Kidney (tissue), 13 donors: ENCODE measurements at regions not wholly inside any gene's neighbourhood (a gene's known extent, or its start where the extent isn't known, plus 50 kb on each side); places are given as distances from the start of the nearest gene placed in this dataset.

ENCODE experiments used
- DNase-seq, 5 donors: peaks; one replicate each; pipeline ENCODE4 v3.0.0-alpha.2; 2013 to 2020
- FAIRE-seq: peaks from 2 replicates; lab custom pipeline; 2012; peaks lifted over from hg19 to GRCh38; lab: Jason Lieb, UNC
- H3K27ac ChIP-seq, 2 donors: one replicate each; pipeline ENCODE4 v1.7.0; 2013; ENCODE audit warnings: low read depth in 2 of 2, low read length in 2 of 2, inconsistent platforms in 1 of 2
- H3K27me3 ChIP-seq: one replicate; pipeline ENCODE4 v1.7.1; 2013; ENCODE audit warnings: low read length, inconsistent platforms; ENCODE audit not compliant: control insufficient read depth, insufficient read depth
- H3K36me3 ChIP-seq, 3 donors: one replicate each; pipeline versions ENCODE4 v1.7.0 to v1.7.1; 2013; ENCODE audit warnings: low read length in 3 of 3, control low read depth in 1 of 3, inconsistent platforms in 1 of 3; ENCODE audit not compliant: insufficient read depth in 3 of 3, control insufficient read depth in 2 of 3
- H3K4me1 ChIP-seq, 3 donors: one replicate each; pipeline versions ENCODE4 v1.7.0 to v1.7.1; 2013; ENCODE audit warnings: low read length in 3 of 3, inconsistent platforms in 1 of 3, low read depth in 1 of 3; ENCODE audit not compliant: control insufficient read depth in 2 of 3, insufficient read depth in 2 of 3
- H3K4me3 ChIP-seq, 3 donors: one replicate each; pipeline versions ENCODE4 v1.7.0 to v1.8.1; 2013; ENCODE audit warnings: low read length in 3 of 3, control low read depth in 1 of 3, inconsistent platforms in 1 of 3
- H3K9ac ChIP-seq, 3 donors: one replicate each; pipeline versions ENCODE4 v1.7.0 to v1.7.1; 2013; ENCODE audit warnings: low read length in 3 of 3, control low read depth in 1 of 3, inconsistent platforms in 1 of 3
- H3K9me3 ChIP-seq, 3 donors: one replicate each; pipeline versions ENCODE4 v1.7.0 to v1.7.1; 2013; ENCODE audit warnings: low read length in 3 of 3, control low read depth in 1 of 3, inconsistent platforms in 1 of 3; ENCODE audit not compliant: control insufficient read depth in 2 of 3, insufficient read depth in 1 of 3
- intact Hi-C: fragments of 100-400 bp; cut with DNase I; formaldehyde crosslinking; loops from one replicate; pipeline ENCODE4 v1.11.1; 2022
- TF ChIP-seq, protein P1 (sequence below): IDR thresholded peaks from 3 replicates; pipeline ENCODE4 v1.5.1; 2012; ENCODE audit warnings: mild to moderate bottlenecking, moderate library complexity, borderline replicate concordance; ENCODE audit not compliant: insufficient read depth; ENCODE audit errors: extremely low read depth
- donor health status: control.
- donor health status: control.
- donor health status: control.
- donor health status: control.
- donor health status: control.
- donor health status: DM: yes; HTN: yes; CAD: no.
- donor health status: Normal renal cell carcinoma (clear cell type).

DNA sequence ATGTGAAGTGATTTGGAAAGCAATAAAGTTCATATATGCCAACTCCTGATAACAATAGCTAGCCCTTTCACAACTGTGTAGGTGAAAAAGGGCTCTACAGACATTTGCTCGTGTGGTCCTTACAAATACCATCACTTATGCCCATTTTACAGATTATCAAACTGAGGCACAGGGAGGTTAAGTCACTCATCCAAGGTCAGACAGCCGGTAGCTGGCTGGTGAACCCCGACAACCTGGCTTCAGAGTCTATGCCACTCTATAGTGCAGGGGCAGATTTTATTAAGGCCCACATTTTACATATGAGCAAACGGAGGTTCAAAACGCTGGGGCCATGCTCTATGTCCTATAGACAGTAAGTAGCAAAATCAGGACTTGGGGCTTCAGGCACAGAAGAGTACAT, 280.5 kb downstream of the RRAGC start:
- H3K9ac ChIP-seq, result no peak overlapping the region
- peaks cover 20% of the 10 kb centered on the region for H3K27me3 ChIP-seq
- no peak overlapping the region for H3K4me3 ChIP-seq
- intact Hi-C loops, result no loop called here
- DNase-seq (peak in 1 of 5 donors; percentile 14), FAIRE-seq (no peak)
- H3K36me3 ChIP-seq, result no peaks in the 10 kb centered on the region
- H3K4me1 ChIP-seq, result peaks cover 0 to 2% (median 0%) of the 10 kb centered on the region in 3 donors
- no peak overlapping the region for H3K27ac ChIP-seq
- H3K9me3 ChIP-seq, result no peaks in the 10 kb centered on the region
- TF ChIP-seq, protein P1, sequence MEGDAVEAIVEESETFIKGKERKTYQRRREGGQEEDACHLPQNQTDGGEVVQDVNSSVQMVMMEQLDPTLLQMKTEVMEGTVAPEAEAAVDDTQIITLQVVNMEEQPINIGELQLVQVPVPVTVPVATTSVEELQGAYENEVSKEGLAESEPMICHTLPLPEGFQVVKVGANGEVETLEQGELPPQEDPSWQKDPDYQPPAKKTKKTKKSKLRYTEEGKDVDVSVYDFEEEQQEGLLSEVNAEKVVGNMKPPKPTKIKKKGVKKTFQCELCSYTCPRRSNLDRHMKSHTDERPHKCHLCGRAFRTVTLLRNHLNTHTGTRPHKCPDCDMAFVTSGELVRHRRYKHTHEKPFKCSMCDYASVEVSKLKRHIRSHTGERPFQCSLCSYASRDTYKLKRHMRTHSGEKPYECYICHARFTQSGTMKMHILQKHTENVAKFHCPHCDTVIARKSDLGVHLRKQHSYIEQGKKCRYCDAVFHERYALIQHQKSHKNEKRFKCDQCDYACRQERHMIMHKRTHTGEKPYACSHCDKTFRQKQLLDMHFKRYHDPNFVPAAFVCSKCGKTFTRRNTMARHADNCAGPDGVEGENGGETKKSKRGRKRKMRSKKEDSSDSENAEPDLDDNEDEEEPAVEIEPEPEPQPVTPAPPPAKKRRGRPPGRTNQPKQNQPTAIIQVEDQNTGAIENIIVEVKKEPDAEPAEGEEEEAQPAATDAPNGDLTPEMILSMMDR, result no peak

DNA sequence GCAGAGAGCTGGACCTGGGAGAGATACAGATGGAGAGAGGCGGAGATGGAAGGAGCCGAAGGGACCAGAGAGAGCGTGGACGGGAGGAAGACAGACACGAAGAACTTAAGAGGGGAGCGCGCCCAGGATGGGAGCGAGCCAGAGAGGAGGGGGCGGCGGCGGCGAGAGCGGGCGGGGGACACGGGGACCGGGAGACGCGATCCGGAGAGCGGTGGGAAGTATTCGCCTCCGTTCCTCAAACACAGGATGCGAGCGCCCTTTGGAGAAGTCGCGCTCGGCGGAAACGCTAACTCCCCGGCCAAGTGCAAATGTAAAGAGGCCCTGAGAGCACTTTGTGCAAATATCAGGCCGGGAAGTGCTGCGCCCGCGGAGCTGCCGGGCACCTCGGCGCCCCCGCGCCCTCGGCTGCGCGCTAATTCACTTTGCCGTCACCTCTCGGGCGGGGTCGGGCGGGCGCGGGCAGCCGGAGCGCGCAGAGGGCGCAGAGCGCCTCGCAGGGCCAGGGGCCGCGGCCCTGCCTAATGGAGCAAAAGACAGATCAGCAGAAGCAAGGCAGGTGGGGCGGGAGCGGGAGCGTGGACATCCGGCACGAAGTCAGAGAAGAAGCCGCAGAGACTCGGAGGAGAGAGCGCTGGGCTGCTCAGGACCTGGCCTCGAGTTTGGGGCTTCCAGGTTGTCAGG, 281.2 kb downstream of the RRAGC start:
- H3K9ac ChIP-seq, result no peak overlapping the region
- H3K9me3 ChIP-seq, result no peaks in the 10 kb centered on the region
- DNase-seq (peak in 3 of 5 donors; percentile 31 to 56 (median 38)), FAIRE-seq (no peak)
- intact Hi-C loops, result no loop called here
- H3K4me1 ChIP-seq, result peaks cover 0 to 2% (median 0%) of the 10 kb centered on the region in 3 donors
- H3K36me3 ChIP-seq, result no peaks in the 10 kb centered on the region
- peak overlapping the region in 1 of 3 donors; percentile 11 for H3K4me3 ChIP-seq
- H3K27ac ChIP-seq, result no peak overlapping the region
- H3K27me3 ChIP-seq, result peaks cover 20% of the 10 kb centered on the region
- TF ChIP-seq, protein P1, result no peak

DNA sequence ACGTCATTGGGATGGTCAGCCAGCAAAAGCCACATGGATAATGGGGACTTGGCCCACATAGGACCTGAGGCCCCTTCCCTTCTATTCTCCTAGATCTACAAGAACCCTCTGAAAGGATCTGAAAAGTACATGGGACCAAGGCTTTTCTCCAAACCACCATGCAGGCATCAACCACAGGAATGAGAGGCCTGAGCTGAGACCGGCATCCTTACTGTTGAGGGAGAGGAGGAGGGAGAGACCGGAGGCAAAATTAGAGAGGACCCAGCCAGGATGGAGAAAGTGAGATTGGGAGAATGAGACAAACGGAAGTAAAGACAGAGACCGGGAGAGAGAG, 281.7 kb downstream of the RRAGC start:
- H3K4me1 ChIP-seq, result peaks cover 0 to 2% (median 0%) of the 10 kb centered on the region in 3 donors
- H3K36me3 ChIP-seq, result no peaks in the 10 kb centered on the region
- peak overlapping the region in 1 of 3 donors; percentile 11 for H3K4me3 ChIP-seq
- H3K27me3 ChIP-seq, result peaks cover 20% of the 10 kb centered on the region
- DNase-seq (no peak), FAIRE-seq (no peak)
- H3K9ac ChIP-seq, result no peak overlapping the region
- no peak overlapping the region for H3K27ac ChIP-seq
- no peaks in the 10 kb centered on the region for H3K9me3 ChIP-seq
- TF ChIP-seq, protein P1, result no peak
- intact Hi-C loops, result no loop called here
